B cell (primary cell): ENCODE measurements at regions not wholly inside any gene's neighbourhood (a gene's known extent, or its start where the extent isn't known, plus 50 kb on each side); places are given as distances from the start of the nearest gene placed in this dataset.

Source experiments
- EZH2 ChIP-seq: IDR thresholded peaks from 2 replicates; pipeline ENCODE4 v1.6.1; 2012; ENCODE audit warnings: borderline replicate concordance, low read depth, mild to moderate bottlenecking, moderate library complexity, low read length; ENCODE audit not compliant: insufficient read depth, poor library complexity, severe bottlenecking
- TF ChIP-seq, protein P1 (sequence below): fragments of 200-600 bp; IDR thresholded peaks from one replicate; pipeline ENCODE4 v1.8.0; 2022; ENCODE audit warnings: antibody characterized with exemption, mild to moderate bottlenecking

GRCh38 chr12:115611477-115611876 is 666.0 kb downstream of the MED13L start:
- no peak for TF ChIP-seq EZH2
- TF ChIP-seq, protein P1, sequence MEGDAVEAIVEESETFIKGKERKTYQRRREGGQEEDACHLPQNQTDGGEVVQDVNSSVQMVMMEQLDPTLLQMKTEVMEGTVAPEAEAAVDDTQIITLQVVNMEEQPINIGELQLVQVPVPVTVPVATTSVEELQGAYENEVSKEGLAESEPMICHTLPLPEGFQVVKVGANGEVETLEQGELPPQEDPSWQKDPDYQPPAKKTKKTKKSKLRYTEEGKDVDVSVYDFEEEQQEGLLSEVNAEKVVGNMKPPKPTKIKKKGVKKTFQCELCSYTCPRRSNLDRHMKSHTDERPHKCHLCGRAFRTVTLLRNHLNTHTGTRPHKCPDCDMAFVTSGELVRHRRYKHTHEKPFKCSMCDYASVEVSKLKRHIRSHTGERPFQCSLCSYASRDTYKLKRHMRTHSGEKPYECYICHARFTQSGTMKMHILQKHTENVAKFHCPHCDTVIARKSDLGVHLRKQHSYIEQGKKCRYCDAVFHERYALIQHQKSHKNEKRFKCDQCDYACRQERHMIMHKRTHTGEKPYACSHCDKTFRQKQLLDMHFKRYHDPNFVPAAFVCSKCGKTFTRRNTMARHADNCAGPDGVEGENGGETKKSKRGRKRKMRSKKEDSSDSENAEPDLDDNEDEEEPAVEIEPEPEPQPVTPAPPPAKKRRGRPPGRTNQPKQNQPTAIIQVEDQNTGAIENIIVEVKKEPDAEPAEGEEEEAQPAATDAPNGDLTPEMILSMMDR: no peak
